ENCODE measurements at regions not wholly inside any gene's neighbourhood (a gene's known extent, or its start where the extent isn't known, plus 50 kb on each side); places are given as distances from the start of the nearest gene placed in this dataset.

GRCh38 chr1:36542024-36542961, 59.6 kb upstream of the CSF3R start:
- DNase-seq, result no peak

- no peak for DNase-seq
Measured at GRCh38 chr1:36540056-36540455, 57.3 kb upstream of the CSF3R start.

- DNase-seq, result no peak
Measured at GRCh38 chr1:36539526-36539925, 56.8 kb upstream of the CSF3R start.

GRCh38 chr1:36537991-36538390, 55.3 kb upstream of the CSF3R start:
- no peak for DNase-seq

GRCh38 chr1:36537190-36537768, 54.6 kb upstream of the CSF3R start:
- DNase-seq, result no peak

- no peak for DNase-seq
Measured at GRCh38 chr1:36536727-36537126, 54.0 kb upstream of the CSF3R start.

- no peak for DNase-seq
Measured at GRCh38 chr1:36534711-36535412, 52.1 kb upstream of the CSF3R start.

GRCh38 chr1:36533897-36534296, 51.2 kb upstream of the CSF3R start:
- no peak for DNase-seq

GRCh38 chr1:36532810-36533401, 50.2 kb upstream of the CSF3R start:
- DNase-seq, result no peak
